DOHH2 (cell line): ENCODE measurements at regions not wholly inside any gene's neighbourhood (a gene's known extent, or its start where the extent isn't known, plus 50 kb on each side); places are given as distances from the start of the nearest gene placed in this dataset.

Experiments used
- H3F3A ChIP-seq: fragments of 200-600 bp; sonication (generic), shearing (Covaris generic); 2 replicates; pipeline ENCODE4 v1.6.0; 2016; ENCODE audit warnings: antibody characterized with exemption, mild to moderate bottlenecking; ENCODE audit not compliant: control insufficient read depth, insufficient read depth
- H3K27ac ChIP-seq: fragments of 200-600 bp; sonication (generic); 2 replicates; pipeline ENCODE4 v1.5.1; 2014; ENCODE audit warnings: low read depth, mild to moderate bottlenecking, low read length, moderate library complexity
- H3K27me3 ChIP-seq: fragments of 200-600 bp; sonication (generic); 2 replicates; pipeline ENCODE4 v1.6.1; 2014; ENCODE audit warnings: mild to moderate bottlenecking, low read length, mixed read lengths; ENCODE audit not compliant: control insufficient read depth
- H3K36me3 ChIP-seq: fragments of 200-600 bp; sonication (generic); 2 replicates; pipeline ENCODE4 v1.6.1; 2014; ENCODE audit warnings: mild to moderate bottlenecking, low read length, moderate library complexity, mixed read lengths; ENCODE audit not compliant: control insufficient read depth
- H3K4me1 ChIP-seq: fragments of 200-600 bp; sonication (generic); 2 replicates; pipeline ENCODE4 v1.6.1; 2014; ENCODE audit warnings: mild to moderate bottlenecking, low read length, mixed read lengths; ENCODE audit not compliant: control insufficient read depth
- H3K4me2 ChIP-seq: fragments of 200-600 bp; sonication (generic); 2 replicates; pipeline ENCODE4 v1.6.0; 2014; ENCODE audit warnings: mild to moderate bottlenecking, low read length, moderate library complexity
- H3K4me3 ChIP-seq: fragments of 200-600 bp; sonication (generic); 2 replicates; pipeline ENCODE4 v1.5.1; 2014; ENCODE audit warnings: mild to moderate bottlenecking, low read length, mixed read lengths
- H3K79me2 ChIP-seq: fragments of 200-600 bp; sonication (generic); 2 replicates; pipeline ENCODE4 v1.6.1; 2014; ENCODE audit warnings: mild to moderate bottlenecking, low read length, mixed read lengths; ENCODE audit not compliant: control insufficient read depth
- H3K9me2 ChIP-seq: fragments of 200-600 bp; sonication (generic); replicated peaks from 2 replicates; pipeline ENCODE4 v1.6.1; 2014; ENCODE audit warnings: mild to moderate bottlenecking, low read length, mixed read lengths; ENCODE audit not compliant: control insufficient read depth
- H3K9me3 ChIP-seq: fragments of 200-600 bp; sonication (generic); 2 replicates; pipeline ENCODE4 v1.6.1; 2014; ENCODE audit warnings: antibody characterized with exemption, low read length, mixed read lengths; ENCODE audit not compliant: control insufficient read depth, insufficient read depth
- H4K20me1 ChIP-seq: fragments of 200-600 bp; sonication (generic); 2 replicates; pipeline ENCODE4 v1.6.0; 2014; ENCODE audit warnings: low read depth, mild to moderate bottlenecking, antibody characterized with exemption, low read length, moderate library complexity; ENCODE audit not compliant: control insufficient read depth, insufficient read depth
- CTCF ChIP-seq: fragments of 200-600 bp; sonication (generic); IDR thresholded peaks from one replicate; pipeline ENCODE4 v1.5.1; 2014; ENCODE audit warnings: antibody characterized with exemption, mild to moderate bottlenecking, low read depth, low read length; ENCODE audit not compliant: poor library complexity, severe bottlenecking
- EZH2phosphoT487 ChIP-seq: fragments of 200-600 bp; sonication (generic); IDR thresholded peaks from 2 replicates; pipeline ENCODE4 v1.6.1; 2017; ENCODE audit warnings: borderline replicate concordance, mild to moderate bottlenecking, antibody characterized with exemption, low read length, moderate library complexity, mixed read lengths

DNA sequence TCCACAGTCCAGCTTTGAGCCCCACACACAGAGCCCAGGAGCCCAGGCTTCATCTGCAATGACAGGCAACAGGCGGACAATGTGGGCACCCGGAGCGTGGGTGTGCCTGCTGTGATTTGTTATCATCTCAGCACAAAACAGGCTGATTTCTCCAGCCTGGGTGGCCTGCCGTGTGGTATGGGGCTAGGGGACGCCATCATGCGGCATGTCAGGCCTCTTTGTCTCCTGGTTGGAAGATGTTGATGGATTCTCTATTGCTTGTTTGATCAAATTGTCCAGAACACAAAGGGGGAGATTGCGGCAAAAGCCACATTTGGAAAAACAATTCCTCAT is 147.1 kb downstream of the KIF26A start:
- Histone ChIP-seq H3K79me2 (no peaks in the 10 kb centered on the region), H3K4me1 (no peaks in the 10 kb centered on the region), H3K36me3 (no peaks in the 10 kb centered on the region), H3K4me3 (no peak overlapping the region), H3K27ac (no peak overlapping the region), H3K4me2 (no peak overlapping the region), H3K27me3 (no peaks in the 10 kb centered on the region), H4K20me1 (no peaks in the 10 kb centered on the region), H3K9me3 (peaks cover 40% of the 10 kb centered on the region), H3F3A (peaks cover 2% of the 10 kb centered on the region; the same call in 1 of the 2 replicates), H3K9me2 (no peaks in the 10 kb centered on the region)
- TF ChIP-seq EZH2phosphoT487, result no peak
- no peak for TF ChIP-seq CTCF

DNA sequence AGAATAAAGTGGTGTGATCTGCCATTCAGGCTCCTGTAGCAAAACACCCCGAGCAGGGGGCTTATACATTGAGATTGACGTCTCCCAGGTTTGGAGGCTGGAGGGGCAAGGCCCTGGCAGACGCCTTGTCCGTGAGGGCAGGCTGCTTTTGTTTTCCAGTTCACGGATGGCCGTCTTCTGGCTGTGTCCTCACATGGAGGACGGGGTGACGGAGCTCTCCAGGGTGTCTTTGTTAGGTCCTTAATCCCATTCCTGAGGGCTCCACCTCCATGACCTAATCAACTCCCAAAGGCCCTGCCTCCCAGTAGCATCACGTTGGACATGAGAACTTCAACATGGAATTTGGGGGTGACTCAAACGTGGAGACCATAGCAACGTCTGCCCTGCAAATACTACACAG is 147.7 kb downstream of the KIF26A start:
- no peak for TF ChIP-seq EZH2phosphoT487
- TF ChIP-seq CTCF, result no peak
- H3K4me2 ChIP-seq, result no peak overlapping the region
- H3K4me3 ChIP-seq, result no peak overlapping the region
- no peaks in the 10 kb centered on the region for H3K4me1 ChIP-seq
- H4K20me1 ChIP-seq, result no peaks in the 10 kb centered on the region
- H3F3A ChIP-seq, result peaks cover 2% of the 10 kb centered on the region; the same call in 1 of the 2 replicates
- H3K9me3 ChIP-seq, result peaks cover 46% of the 10 kb centered on the region
- no peaks in the 10 kb centered on the region for H3K36me3 ChIP-seq
- H3K79me2 ChIP-seq, result no peaks in the 10 kb centered on the region
- no peaks in the 10 kb centered on the region for H3K27me3 ChIP-seq
- H3K9me2 ChIP-seq, result no peaks in the 10 kb centered on the region
- no peak overlapping the region for H3K27ac ChIP-seq

DNA sequence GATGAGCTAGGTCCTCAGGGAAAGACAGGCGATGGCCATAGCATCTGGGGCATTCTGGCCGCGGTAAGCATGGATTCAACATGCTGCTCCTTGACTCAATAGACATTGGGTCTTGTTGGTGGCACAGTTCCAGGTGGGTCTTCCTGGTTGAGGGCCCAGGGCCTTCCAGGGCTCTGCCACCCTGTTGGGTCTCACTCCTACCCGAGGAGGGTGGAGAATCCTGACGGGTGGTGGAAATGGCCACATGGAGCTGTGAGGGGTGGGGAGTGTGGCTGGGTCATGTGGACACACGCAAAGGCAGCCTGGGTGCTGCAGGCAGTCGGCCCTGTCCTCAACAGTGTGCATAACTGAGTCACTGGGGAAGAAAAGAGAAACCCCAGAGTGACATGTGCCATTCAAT is 148.1 kb downstream of the KIF26A start:
- Histone ChIP-seq H3K27ac (no peak overlapping the region), H3K9me3 (peaks cover 50% of the 10 kb centered on the region), H4K20me1 (no peaks in the 10 kb centered on the region), H3K4me1 (no peaks in the 10 kb centered on the region), H3F3A (peaks cover 2% of the 10 kb centered on the region; the same call in 1 of the 2 replicates), H3K36me3 (no peaks in the 10 kb centered on the region), H3K9me2 (no peaks in the 10 kb centered on the region), H3K4me2 (no peak overlapping the region), H3K79me2 (no peaks in the 10 kb centered on the region), H3K4me3 (no peak overlapping the region), H3K27me3 (no peaks in the 10 kb centered on the region)
- TF ChIP-seq CTCF (no peak), EZH2phosphoT487 (no peak)
